Mesothelial cell of epicardium (in vitro differentiated cells): ENCODE measurements at regions not wholly inside any gene's neighbourhood (a gene's known extent, or its start where the extent isn't known, plus 50 kb on each side); places are given as distances from the start of the nearest gene placed in this dataset.
"Not testable (repeated sequence)": the region's sequence is repeated elsewhere in the genome, so short reads cannot be mapped to it uniquely, and the experiment has no call there.

Experiments
- DNase-seq, 2 experiments: peaks; one replicate each; pipeline ENCODE4 v3.0.0; 2021; ENCODE audit warnings: low spot score in 2 of 2; ENCODE audit not compliant: unreplicated experiment in 2 of 2
- H3K27ac Mint-ChIP-seq: 2 replicates; pipeline ENCODE4 v1.8.0; 2021; ENCODE audit warnings: mixed read lengths
- H3K27me3 Mint-ChIP-seq: 2 replicates; pipeline ENCODE4 v1.8.0; 2021; ENCODE audit warnings: low read depth, mixed read lengths
- H3K36me3 Mint-ChIP-seq: 2 replicates; pipeline ENCODE4 v1.8.0; 2021; ENCODE audit warnings: mixed read lengths
- H3K4me1 Mint-ChIP-seq: 2 replicates; pipeline ENCODE4 v1.8.0; 2021; ENCODE audit warnings: mixed read lengths
- H3K4me3 Mint-ChIP-seq: 2 replicates; pipeline ENCODE4 v1.8.0; 2021; ENCODE audit warnings: mild to moderate bottlenecking, moderate library complexity, mixed read lengths
- H3K9me3 Mint-ChIP-seq: 2 replicates; pipeline ENCODE4 v1.8.0; 2021; ENCODE audit warnings: mixed read lengths
- CTCF ChIP-seq: fragments of 200-600 bp; sonication (generic); IDR thresholded peaks from one replicate; pipeline ENCODE4 v1.5.0; 2021; ENCODE audit warnings: antibody characterized with exemption; ENCODE audit not compliant: unreplicated experiment

- no peak for TF ChIP-seq CTCF
- Mint-ChIP-seq H3K27ac (no peak overlapping the region), H3K9me3 (peaks cover 22% of the 10 kb centered on the region), H3K4me1 (peaks cover 6% of the 10 kb centered on the region), H3K27me3 (no peaks in the 10 kb centered on the region), H3K4me3 (no peak overlapping the region), H3K36me3 (peaks cover 10% of the 10 kb centered on the region)
- DNase-seq, result no peak
Measured at GRCh38 chr15:95149036-95149435, 917.7 kb downstream of the MCTP2 start.

- Mint-ChIP-seq H3K27ac (no peak overlapping the region), H3K4me1 (peaks cover under 1% of the 10 kb centered on the region), H3K27me3 (no peaks in the 10 kb centered on the region), H3K36me3 (peaks cover 10% of the 10 kb centered on the region), H3K9me3 (peaks cover 23% of the 10 kb centered on the region), H3K4me3 (no peak overlapping the region)
- TF ChIP-seq CTCF, result no peak
- DNase-seq, result no peak
Measured at GRCh38 chr15:95149771-95150170, 918.4 kb downstream of the MCTP2 start.

GRCh38 chr15:95150466-95150865 lies 919.1 kb downstream of the MCTP2 start:
- no peak for TF ChIP-seq CTCF
- Mint-ChIP-seq H3K36me3 (peaks cover 13% of the 10 kb centered on the region), H3K4me1 (no peaks in the 10 kb centered on the region), H3K9me3 (peaks cover 26% of the 10 kb centered on the region), H3K27me3 (no peaks in the 10 kb centered on the region), H3K27ac (no peak overlapping the region), H3K4me3 (no peak overlapping the region)
- no peak for DNase-seq

- no peak overlapping the region for H3K4me3 Mint-ChIP-seq
- H3K4me1 Mint-ChIP-seq, result no peaks in the 10 kb centered on the region
- peaks cover 32% of the 10 kb centered on the region for H3K9me3 Mint-ChIP-seq
- no peak for TF ChIP-seq CTCF
- peaks cover 18% of the 10 kb centered on the region for H3K36me3 Mint-ChIP-seq
- H3K27ac Mint-ChIP-seq, result no peak overlapping the region
- no peak for DNase-seq
- H3K27me3 Mint-ChIP-seq, result no peaks in the 10 kb centered on the region
Measured at GRCh38 chr15:95152741-95153140, 921.4 kb downstream of the MCTP2 start.

- Mint-ChIP-seq H3K9me3 (peaks cover 30% of the 10 kb centered on the region), H3K36me3 (peaks cover 18% of the 10 kb centered on the region)
- not testable (repeated sequence) for DNase-seq, H3K27ac Mint-ChIP-seq, H3K4me1 Mint-ChIP-seq, H3K27me3 Mint-ChIP-seq, H3K4me3 Mint-ChIP-seq
Measured at GRCh38 chr15:95153201-95153600, 921.8 kb downstream of the MCTP2 start.

GRCh38 chr15:95160316-95160715 lies 929.0 kb downstream of the MCTP2 start:
- no peak for DNase-seq
- Mint-ChIP-seq H3K27me3 (no peaks in the 10 kb centered on the region), H3K4me3 (no peak overlapping the region), H3K27ac (no peak overlapping the region), H3K4me1 (peaks cover 18% of the 10 kb centered on the region), H3K9me3 (peaks cover 10% of the 10 kb centered on the region), H3K36me3 (peaks cover 5% of the 10 kb centered on the region)
- no peak for TF ChIP-seq CTCF
